GM23338 (cell line): ENCODE measurements at regions not wholly inside any gene's neighbourhood (a gene's known extent, or its start where the extent isn't known, plus 50 kb on each side); places are given as distances from the start of the nearest gene placed in this dataset.
A peak's percentile ranks its signal among the peaks of the same experiment; 100 is the strongest.

ENCODE experiments used
- ATAC-seq: fragments of 200-7000 bp; cut with Tn5 transposase; 3 replicates; pipeline ENCODE4 v1.9.1; 2020
- DNase-seq: peaks from one replicate; pipeline ENCODE4 v3.0.0-alpha.2; 2015; ENCODE audit warnings: low spot score
- H2AFZ ChIP-seq: fragments of 200-600 bp; sonication (generic); 2 replicates; pipeline ENCODE4 v1.8.0; 2016; ENCODE audit warnings: antibody characterized with exemption, mild to moderate bottlenecking, moderate library complexity
- H3F3A ChIP-seq: fragments of 200-600 bp; sonication (generic); replicated peaks from 2 replicates; pipeline ENCODE4 v1.8.0; 2017; ENCODE audit warnings: antibody characterized with exemption, mixed run types, low read depth
- H3K27ac ChIP-seq: fragments of 200-600 bp; sonication (generic); 2 replicates; pipeline ENCODE4 v1.6.1; 2016; ENCODE audit warnings: low read depth
- H3K27me3 ChIP-seq: fragments of 200-600 bp; sonication (generic); 2 replicates; pipeline ENCODE4 v1.8.0; 2016; ENCODE audit warnings: mild to moderate bottlenecking, mixed run types, moderate library complexity; ENCODE audit not compliant: insufficient read depth
- H3K36me3 ChIP-seq: fragments of 200-600 bp; sonication (generic); 2 replicates; pipeline ENCODE4 v1.8.0; 2016; ENCODE audit warnings: mild to moderate bottlenecking; ENCODE audit not compliant: insufficient read depth
- H3K4me1 ChIP-seq: fragments of 200-600 bp; sonication (generic); 2 replicates; pipeline ENCODE4 v1.8.0; 2016; ENCODE audit warnings: mild to moderate bottlenecking, moderate library complexity; ENCODE audit not compliant: insufficient read depth
- H3K4me2 ChIP-seq: fragments of 200-600 bp; sonication (generic); 2 replicates; pipeline ENCODE4 v1.7.1; 2017; ENCODE audit warnings: mixed run types
- H3K4me3 ChIP-seq: fragments of 200-600 bp; sonication (generic); 2 replicates; pipeline ENCODE4 v1.6.1; 2016; ENCODE audit warnings: mixed run types
- H3K79me2 ChIP-seq: fragments of 200-600 bp; sonication (generic); replicated peaks from 2 replicates; pipeline ENCODE4 v1.8.0; 2017; ENCODE audit warnings: mild to moderate bottlenecking; ENCODE audit not compliant: insufficient read depth
- H3K9me2 ChIP-seq: fragments of 200-600 bp; sonication (generic); 2 replicates; pipeline ENCODE4 v1.8.0; 2017; ENCODE audit not compliant: insufficient read depth
- H4K20me1 ChIP-seq: fragments of 200-600 bp; sonication (generic); replicated peaks from 2 replicates; pipeline ENCODE4 v1.8.0; 2017; ENCODE audit warnings: mild to moderate bottlenecking; ENCODE audit not compliant: insufficient read depth
- H3K27ac Mint-ChIP-seq: 2 replicates; pipeline ENCODE4 v1.8.0; 2020; ENCODE audit warnings: inconsistent platforms, mild to moderate bottlenecking, moderate library complexity, mixed read lengths
- H3K27me3 Mint-ChIP-seq: 3 replicates; pipeline ENCODE4 v1.8.0; 2022; ENCODE audit warnings: low read depth, mild to moderate bottlenecking, moderate library complexity, mixed read lengths, inconsistent platforms; ENCODE audit not compliant: insufficient read depth, poor library complexity
- H3K36me3 Mint-ChIP-seq: 3 replicates; pipeline ENCODE4 v1.8.0; 2021; ENCODE audit warnings: low read depth, mild to moderate bottlenecking, inconsistent platforms, moderate library complexity, mixed read lengths
- H3K4me1 Mint-ChIP-seq: 3 replicates; pipeline ENCODE4 v1.8.0; 2020; ENCODE audit warnings: mild to moderate bottlenecking, inconsistent platforms, mixed read lengths
- H3K4me3 Mint-ChIP-seq: 3 replicates; pipeline ENCODE4 v1.8.0; 2021; ENCODE audit warnings: moderate library complexity, mild to moderate bottlenecking, inconsistent platforms, mixed read lengths
- H3K9me3 Mint-ChIP-seq: 3 replicates; pipeline ENCODE4 v1.8.0; 2020; ENCODE audit warnings: moderate library complexity, mild to moderate bottlenecking, inconsistent platforms, mixed read lengths
- CTCF ChIP-seq, 2 experiments: fragments of 200-600 bp in 1 of 2; sonication (generic) in 1 of 2; conservative IDR thresholded peaks; 2 replicates each; pipeline versions ENCODE4 v1.5.1 to v1.6.1; 2016 to 2017; ENCODE audit warnings: antibody characterized with exemption in 2 of 2, low read depth in 2 of 2, mild to moderate bottlenecking in 2 of 2, moderate library complexity in 1 of 2
- EZH2 ChIP-seq: fragments of 200-600 bp; sonication (generic); IDR thresholded peaks from one replicate; pipeline ENCODE4 v1.8.0; 2017; ENCODE audit warnings: antibody characterized with exemption, mild to moderate bottlenecking, low read depth; ENCODE audit not compliant: unreplicated experiment
- EZH2phosphoT487 ChIP-seq: fragments of 200-600 bp; sonication (generic); IDR thresholded peaks from one replicate; pipeline ENCODE4 v1.8.1; 2018; ENCODE audit warnings: antibody characterized with exemption; ENCODE audit not compliant: unreplicated experiment
- NANOG ChIP-seq: IDR thresholded peaks from 2 replicates; pipeline ENCODE4 v1.6.1; 2016; ENCODE audit warnings: antibody characterized with exemption, borderline replicate concordance
- REST ChIP-seq: IDR thresholded peaks from one replicate; pipeline ENCODE4 v1.6.1; 2018; ENCODE audit warnings: antibody characterized with exemption; ENCODE audit not compliant: unreplicated experiment
- STAT1 ChIP-seq: IDR thresholded peaks from one replicate; pipeline ENCODE4 v1.6.1; 2016; ENCODE audit warnings: antibody characterized with exemption; ENCODE audit not compliant: unreplicated experiment
- ZNF114 ChIP-seq: fragments of 250-450 bp; sonication (Bioruptor Pico); IDR thresholded peaks from 2 replicates; pipeline ENCODE4 v1.5.0; 2020; ENCODE audit warnings: mild to moderate bottlenecking, moderate library complexity
- ZNF331 ChIP-seq: fragments of 250-450 bp; sonication (Bioruptor Pico); IDR thresholded peaks from 2 replicates; pipeline ENCODE4 v1.5.0; 2020; ENCODE audit warnings: low read depth, mild to moderate bottlenecking, moderate library complexity
- TF ChIP-seq, protein P1 (sequence below): IDR thresholded peaks from 2 replicates; pipeline ENCODE4 v1.6.1; 2016; ENCODE audit warnings: antibody characterized with exemption
- TF ChIP-seq, protein P2 (sequence below): fragments of 250-450 bp; sonication (Bioruptor Pico); IDR thresholded peaks from 2 replicates; pipeline ENCODE4 v1.5.0; 2020; ENCODE audit warnings: mild to moderate bottlenecking, moderate library complexity

DNA sequence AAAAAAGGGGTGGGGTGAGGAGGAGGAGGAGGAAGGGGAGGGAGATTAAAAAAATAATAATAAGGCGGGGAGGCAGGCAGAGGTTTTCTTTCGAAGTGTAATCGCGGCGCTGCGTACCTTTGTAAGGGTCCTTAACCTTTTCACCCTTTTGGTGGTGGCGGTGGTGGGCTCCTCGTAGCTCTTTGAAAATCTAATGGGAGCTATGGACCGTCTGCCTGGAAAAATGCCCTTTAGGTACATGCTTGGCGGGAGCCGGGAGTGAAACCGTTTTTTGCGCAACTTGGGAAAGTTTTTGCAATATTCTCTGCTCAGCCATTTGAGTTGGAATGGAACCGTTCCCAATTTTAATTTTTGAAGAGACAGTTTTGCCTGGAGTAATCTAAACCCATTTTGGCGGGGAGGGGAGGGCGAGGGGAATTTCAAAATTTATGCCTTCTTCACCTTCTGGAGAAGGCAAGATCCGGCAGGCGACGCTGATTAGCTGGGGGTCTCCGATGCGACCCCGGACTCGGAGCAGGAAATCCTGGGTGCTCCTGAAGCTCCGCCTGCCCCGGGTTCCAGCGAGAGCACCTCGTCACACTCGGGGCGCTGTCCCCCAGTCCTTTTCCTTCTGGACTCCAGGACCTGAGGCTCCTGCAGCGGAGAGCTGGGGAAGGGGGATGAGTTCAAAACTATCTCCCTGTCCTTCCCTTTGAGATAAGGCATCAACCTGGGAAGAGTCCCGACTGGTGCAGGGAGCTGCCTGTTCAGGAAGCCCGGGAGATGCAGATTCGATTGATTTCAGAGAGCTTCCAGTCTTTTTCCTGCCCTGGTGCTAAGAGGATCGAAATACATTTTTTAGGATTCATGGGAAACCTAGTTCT is 74.6 kb upstream of the TBX5 start (continued):
- TF ChIP-seq REST: no peak
- TF ChIP-seq, protein P1, sequence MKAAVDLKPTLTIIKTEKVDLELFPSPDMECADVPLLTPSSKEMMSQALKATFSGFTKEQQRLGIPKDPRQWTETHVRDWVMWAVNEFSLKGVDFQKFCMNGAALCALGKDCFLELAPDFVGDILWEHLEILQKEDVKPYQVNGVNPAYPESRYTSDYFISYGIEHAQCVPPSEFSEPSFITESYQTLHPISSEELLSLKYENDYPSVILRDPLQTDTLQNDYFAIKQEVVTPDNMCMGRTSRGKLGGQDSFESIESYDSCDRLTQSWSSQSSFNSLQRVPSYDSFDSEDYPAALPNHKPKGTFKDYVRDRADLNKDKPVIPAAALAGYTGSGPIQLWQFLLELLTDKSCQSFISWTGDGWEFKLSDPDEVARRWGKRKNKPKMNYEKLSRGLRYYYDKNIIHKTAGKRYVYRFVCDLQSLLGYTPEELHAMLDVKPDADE: no peak

DNA sequence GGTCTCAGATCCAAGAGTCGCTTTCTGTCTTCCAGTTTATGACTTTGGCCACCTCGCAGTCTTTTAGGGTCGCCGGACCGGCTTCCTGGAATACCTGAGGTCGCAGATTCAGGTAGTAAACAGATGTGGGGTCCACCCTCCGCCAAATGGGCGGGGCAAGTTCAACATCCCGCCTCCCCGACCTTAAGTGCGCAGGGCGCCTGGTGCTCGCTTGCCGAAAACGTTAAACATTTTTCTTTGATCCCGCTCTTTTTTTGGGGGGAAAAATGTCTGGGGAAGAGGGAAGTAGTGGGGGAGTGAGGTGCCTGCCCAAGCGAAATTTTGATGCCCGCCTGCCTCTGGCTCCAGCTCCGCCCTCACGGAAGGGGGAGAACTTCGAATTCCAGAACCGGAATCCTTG is 73.9 kb upstream of the TBX5 start:
- H3K27me3 Mint-ChIP-seq: peaks cover 46% of the 10 kb centered on the region
- ATAC-seq (peak; percentile 72), DNase-seq (peak; percentile 82)
- Histone ChIP-seq H4K20me1 (no peaks in the 10 kb centered on the region), H3K79me2 (no peaks in the 10 kb centered on the region), H3K4me3 (peak overlapping the region; percentile 78), H3K27me3 (peaks cover 85% of the 10 kb centered on the region), H3K27ac (no peak overlapping the region), H2AFZ (peak overlapping the region; percentile 97), H3K4me1 (peaks cover 26% of the 10 kb centered on the region), H3K4me2 (peak overlapping the region; percentile 89), H3F3A (0 out of 2 replicates have a peak, but pooled peaks cover 7% of the 10 kb centered on the region), H3K9me2 (no peaks in the 10 kb centered on the region), H3K36me3 (no peaks in the 10 kb centered on the region)
- no peak overlapping the region for H3K27ac Mint-ChIP-seq
- H3K36me3 Mint-ChIP-seq: no peaks in the 10 kb centered on the region
- H3K4me1 Mint-ChIP-seq: peaks cover 30% of the 10 kb centered on the region
- H3K4me3 Mint-ChIP-seq: peak overlapping the region; percentile 86
- H3K9me3 Mint-ChIP-seq: no peaks in the 10 kb centered on the region
- peak; percentile 12 for TF ChIP-seq EZH2
- no peak for TF ChIP-seq NANOG
- TF ChIP-seq, protein P2, sequence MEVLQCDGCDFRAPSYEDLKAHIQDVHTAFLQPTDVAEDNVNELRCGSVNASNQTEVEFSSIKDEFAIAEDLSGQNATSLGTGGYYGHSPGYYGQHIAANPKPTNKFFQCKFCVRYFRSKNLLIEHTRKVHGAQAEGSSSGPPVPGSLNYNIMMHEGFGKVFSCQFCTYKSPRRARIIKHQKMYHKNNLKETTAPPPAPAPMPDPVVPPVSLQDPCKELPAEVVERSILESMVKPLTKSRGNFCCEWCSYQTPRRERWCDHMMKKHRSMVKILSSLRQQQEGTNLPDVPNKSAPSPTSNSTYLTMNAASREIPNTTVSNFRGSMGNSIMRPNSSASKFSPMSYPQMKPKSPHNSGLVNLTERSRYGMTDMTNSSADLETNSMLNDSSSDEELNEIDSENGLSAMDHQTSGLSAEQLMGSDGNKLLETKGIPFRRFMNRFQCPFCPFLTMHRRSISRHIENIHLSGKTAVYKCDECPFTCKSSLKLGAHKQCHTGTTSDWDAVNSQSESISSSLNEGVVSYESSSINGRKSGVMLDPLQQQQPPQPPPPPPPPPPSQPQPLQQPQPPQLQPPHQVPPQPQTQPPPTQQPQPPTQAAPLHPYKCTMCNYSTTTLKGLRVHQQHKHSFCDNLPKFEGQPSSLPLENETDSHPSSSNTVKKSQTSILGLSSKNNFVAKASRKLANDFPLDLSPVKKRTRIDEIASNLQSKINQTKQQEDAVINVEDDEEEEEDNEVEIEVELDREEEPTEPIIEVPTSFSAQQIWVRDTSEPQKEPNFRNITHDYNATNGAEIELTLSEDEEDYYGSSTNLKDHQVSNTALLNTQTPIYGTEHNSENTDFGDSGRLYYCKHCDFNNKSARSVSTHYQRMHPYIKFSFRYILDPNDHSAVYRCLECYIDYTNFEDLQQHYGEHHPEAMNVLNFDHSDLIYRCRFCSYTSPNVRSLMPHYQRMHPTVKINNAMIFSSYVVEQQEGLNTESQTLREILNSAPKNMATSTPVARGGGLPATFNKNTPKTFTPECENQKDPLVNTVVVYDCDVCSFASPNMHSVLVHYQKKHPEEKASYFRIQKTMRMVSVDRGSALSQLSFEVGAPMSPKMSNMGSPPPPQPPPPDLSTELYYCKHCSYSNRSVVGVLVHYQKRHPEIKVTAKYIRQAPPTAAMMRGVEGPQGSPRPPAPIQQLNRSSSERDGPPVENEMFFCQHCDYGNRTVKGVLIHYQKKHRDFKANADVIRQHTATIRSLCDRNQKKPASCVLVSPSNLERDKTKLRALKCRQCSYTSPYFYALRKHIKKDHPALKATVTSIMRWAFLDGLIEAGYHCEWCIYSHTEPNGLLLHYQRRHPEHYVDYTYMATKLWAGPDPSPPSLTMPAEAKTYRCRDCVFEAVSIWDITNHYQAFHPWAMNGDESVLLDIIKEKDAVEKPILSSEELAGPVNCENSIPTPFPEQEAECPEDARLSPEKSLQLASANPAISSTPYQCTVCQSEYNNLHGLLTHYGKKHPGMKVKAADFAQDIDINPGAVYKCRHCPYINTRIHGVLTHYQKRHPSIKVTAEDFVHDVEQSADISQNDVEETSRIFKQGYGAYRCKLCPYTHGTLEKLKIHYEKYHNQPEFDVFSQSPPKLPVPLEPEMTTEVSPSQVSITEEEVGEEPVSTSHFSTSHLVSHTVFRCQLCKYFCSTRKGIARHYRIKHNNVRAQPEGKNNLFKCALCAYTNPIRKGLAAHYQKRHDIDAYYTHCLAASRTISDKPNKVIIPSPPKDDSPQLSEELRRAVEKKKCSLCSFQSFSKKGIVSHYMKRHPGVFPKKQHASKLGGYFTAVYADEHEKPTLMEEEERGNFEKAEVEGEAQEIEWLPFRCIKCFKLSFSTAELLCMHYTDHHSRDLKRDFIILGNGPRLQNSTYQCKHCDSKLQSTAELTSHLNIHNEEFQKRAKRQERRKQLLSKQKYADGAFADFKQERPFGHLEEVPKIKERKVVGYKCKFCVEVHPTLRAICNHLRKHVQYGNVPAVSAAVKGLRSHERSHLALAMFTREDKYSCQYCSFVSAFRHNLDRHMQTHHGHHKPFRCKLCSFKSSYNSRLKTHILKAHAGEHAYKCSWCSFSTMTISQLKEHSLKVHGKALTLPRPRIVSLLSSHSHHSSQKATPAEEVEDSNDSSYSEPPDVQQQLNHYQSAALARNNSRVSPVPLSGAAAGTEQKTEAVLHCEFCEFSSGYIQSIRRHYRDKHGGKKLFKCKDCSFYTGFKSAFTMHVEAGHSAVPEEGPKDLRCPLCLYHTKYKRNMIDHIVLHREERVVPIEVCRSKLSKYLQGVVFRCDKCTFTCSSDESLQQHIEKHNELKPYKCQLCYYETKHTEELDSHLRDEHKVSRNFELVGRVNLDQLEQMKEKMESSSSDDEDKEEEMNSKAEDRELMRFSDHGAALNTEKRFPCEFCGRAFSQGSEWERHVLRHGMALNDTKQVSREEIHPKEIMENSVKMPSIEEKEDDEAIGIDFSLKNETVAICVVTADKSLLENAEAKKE (CRISPR knock-in tag): no peak
- TF ChIP-seq ZNF114 (CRISPR knock-in tag): no peak
- no peak for TF ChIP-seq EZH2phosphoT487
- TF ChIP-seq CTCF (conservative IDR thresholded peaks at IDR 0.05; ENCODE audit: low read depth in 2 of 2): no peak
- TF ChIP-seq STAT1: no peak
- no peak for TF ChIP-seq ZNF331
